Right renal cortex interstitium (tissue), 3 donors: ENCODE measurements at regions not wholly inside any gene's neighbourhood (a gene's known extent, or its start where the extent isn't known, plus 50 kb on each side); places are given as distances from the start of the nearest gene placed in this dataset.

Source experiments
- DNase-seq, 3 donors: peaks; one replicate each; pipeline ENCODE4 v3.0.0-alpha.2; 2013; ENCODE audit warnings: low read depth in 3 of 3, low spot score in 2 of 3

GRCh38 chr11:30741039-30741550 lies 154.9 kb upstream of the MPPED2 start:
- no peak for DNase-seq

- no peak for DNase-seq
Measured at GRCh38 chr11:30740091-30740490, 153.9 kb upstream of the MPPED2 start.

- no peak for DNase-seq
Measured at GRCh38 chr11:30735946-30736345, 149.8 kb upstream of the MPPED2 start.

GRCh38 chr11:30733748-30734147 lies 147.6 kb upstream of the MPPED2 start:
- no peak for DNase-seq

- DNase-seq, result no peak
Measured at GRCh38 chr11:30730011-30730410, 143.9 kb upstream of the MPPED2 start.

- no peak for DNase-seq
Measured at GRCh38 chr11:30729187-30729713, 143.1 kb upstream of the MPPED2 start.

GRCh38 chr11:30725645-30726195 lies 139.6 kb upstream of the MPPED2 start:
- no peak for DNase-seq

GRCh38 chr11:30724274-30724673 lies 138.1 kb upstream of the MPPED2 start:
- DNase-seq, result no peak

- DNase-seq, result no peak
Measured at GRCh38 chr11:30719371-30719770, 133.2 kb upstream of the MPPED2 start.

GRCh38 chr11:30717641-30718040 lies 131.5 kb upstream of the MPPED2 start:
- no peak for DNase-seq

- DNase-seq, result no peak
Measured at GRCh38 chr11:30717009-30717408, 130.9 kb upstream of the MPPED2 start.

- DNase-seq, result no peak
Measured at GRCh38 chr11:30712749-30713148, 126.6 kb upstream of the MPPED2 start.

- DNase-seq, result no peak
Measured at GRCh38 chr11:30710221-30710620, 124.1 kb upstream of the MPPED2 start.

GRCh38 chr11:30707110-30707509 lies 121.0 kb upstream of the MPPED2 start:
- no peak for DNase-seq

- no peak for DNase-seq
Measured at GRCh38 chr11:30705913-30706675, 119.9 kb upstream of the MPPED2 start.

- DNase-seq, result no peak
Measured at GRCh38 chr11:30698425-30698824, 112.3 kb upstream of the MPPED2 start.

- DNase-seq, result no peak
Measured at GRCh38 chr11:30697032-30697431, 110.9 kb upstream of the MPPED2 start.

- no peak for DNase-seq
Measured at GRCh38 chr11:30684772-30685171, 98.6 kb upstream of the MPPED2 start.

GRCh38 chr11:30683176-30683575 lies 97.0 kb upstream of the MPPED2 start:
- no peak for DNase-seq

GRCh38 chr11:30666817-30667216 lies 80.7 kb upstream of the MPPED2 start:
- DNase-seq, result no peak

- no peak for DNase-seq
Measured at GRCh38 chr11:30665067-30665466, 78.9 kb upstream of the MPPED2 start.

- DNase-seq, result no peak
Measured at GRCh38 chr11:30653606-30654005, 67.5 kb upstream of the MPPED2 start.
